B cell (primary cell): ENCODE measurements at regions not wholly inside any gene's neighbourhood (a gene's known extent, or its start where the extent isn't known, plus 50 kb on each side); places are given as distances from the start of the nearest gene placed in this dataset.

Source experiments
- ATAC-seq: fragments of 200-7000 bp; cut with Tn5 transposase; one replicate; pipeline ENCODE4 v1.10.0; 2021; ENCODE audit warnings: low read depth, mild to moderate bottlenecking, moderate number of reproducible peaks, moderate library complexity
- CTCF ChIA-PET: fragments of 350-600 bp; sonication (Branson Sonifier 250); formaldehyde crosslinking; loops from one replicate; lab custom pipeline; 2021; ENCODE audit warnings: antibody characterized with exemption, inconsistent platforms; lab: Charles Lee
- POLR2A ChIA-PET: fragments of 350-600 bp; sonication (Branson Sonifier 250); formaldehyde crosslinking; loops from one replicate; lab custom pipeline; 2021; ENCODE audit warnings: antibody characterized with exemption; lab: Charles Lee
- DNase-seq: peaks from one replicate; pipeline ENCODE4 v3.0.0; 2013
- H2AFZ ChIP-seq: 2 replicates; pipeline ENCODE4 v1.6.1; 2012; ENCODE audit warnings: mild to moderate bottlenecking, low read depth, low read length; ENCODE audit not compliant: insufficient read depth, poor library complexity, severe bottlenecking
- H3K27ac ChIP-seq, 2 donors: 1 replicate in 1 of 2; 2 replicates in 1 of 2; pipeline ENCODE4 v1.5.1; 2012 to 2013; ENCODE audit warnings: low read length in 2 of 2, mild to moderate bottlenecking in 2 of 2, moderate library complexity in 1 of 2
- H3K27me3 ChIP-seq, 4 experiments: fragments of 200-600 bp in 1 of 4; sonication (generic) in 1 of 4; replicated peaks in 1 of 4; 1 replicate in 2 of 4; 2 replicates in 2 of 4; pipeline versions ENCODE4 v1.6.1 to v1.7.0; 2013 to 2016; ENCODE audit warnings: low read length in 3 of 4, mild to moderate bottlenecking in 2 of 4, mixed read lengths in 1 of 4, moderate library complexity in 1 of 4; ENCODE audit not compliant: insufficient read depth in 4 of 4, control insufficient read depth in 3 of 4; ENCODE audit errors: control extremely low read depth in 1 of 4
- H3K36me3 ChIP-seq, 2 experiments: replicated peaks in 1 of 2; 1 replicate in 1 of 2; 2 replicates in 1 of 2; pipeline versions ENCODE4 v1.6.1 to v1.7.1; 2013; ENCODE audit warnings: low read length in 1 of 2; ENCODE audit not compliant: insufficient read depth in 2 of 2, control insufficient read depth in 1 of 2; ENCODE audit errors: control extremely low read depth in 1 of 2, extremely low read depth in 1 of 2
- H3K4me1 ChIP-seq, 2 donors: fragments of 200-600 bp in 1 of 2; sonication (generic) in 1 of 2; 1 replicate in 1 of 2; 2 replicates in 1 of 2; pipeline versions ENCODE4 v1.5.1 to v1.6.1; 2013 to 2017; ENCODE audit warnings: low read length in 2 of 2; ENCODE audit not compliant: control insufficient read depth in 2 of 2, insufficient read depth in 2 of 2
- H3K4me2 ChIP-seq: replicated peaks from 2 replicates; pipeline ENCODE3; 2012; ENCODE audit warnings: mild to moderate bottlenecking, low read depth, low read length; ENCODE audit not compliant: poor library complexity, severe bottlenecking
- H3K4me3 ChIP-seq, 5 experiments: fragments of 200-600 bp in 1 of 5; sonication (generic) in 1 of 5; 1 replicate in 3 of 5; 2 replicates in 2 of 5; pipeline versions ENCODE4 v1.5.1 to v1.7.0; 2011 to 2016; ENCODE audit warnings: low read length in 4 of 5, mild to moderate bottlenecking in 4 of 5, low read depth in 2 of 5, control low read depth in 1 of 5, moderate library complexity in 1 of 5; ENCODE audit not compliant: insufficient read depth in 1 of 5; ENCODE audit errors: control extremely low read depth in 1 of 5, extremely low read depth in 1 of 5
- H3K79me2 ChIP-seq: fragments of 200-600 bp; sonication (generic); one replicate; pipeline ENCODE4 v1.6.0; 2016; ENCODE audit warnings: low read length; ENCODE audit not compliant: control insufficient read depth, insufficient read depth
- H3K9ac ChIP-seq: fragments of 200-600 bp; sonication (generic); 2 replicates; pipeline ENCODE4 v1.6.1; 2017; ENCODE audit warnings: mild to moderate bottlenecking, low read length, moderate library complexity
- H3K9me3 ChIP-seq, 3 donors: one replicate each; pipeline versions ENCODE4 v1.6.1 to v1.7.1; 2013; ENCODE audit warnings: low read length in 2 of 3; ENCODE audit not compliant: control insufficient read depth in 2 of 3, insufficient read depth in 1 of 3; ENCODE audit errors: control extremely low read depth in 1 of 3
- H4K20me1 ChIP-seq: 2 replicates; pipeline ENCODE4 v1.6.0; 2012; ENCODE audit warnings: mild to moderate bottlenecking, low read length; ENCODE audit not compliant: insufficient read depth, control insufficient read depth, poor library complexity, severe bottlenecking
- H3K27ac Mint-ChIP-seq: one replicate; pipeline ENCODE4 v1.8.0; 2021; ENCODE audit warnings: mixed read lengths
- H3K27me3 Mint-ChIP-seq: one replicate; pipeline ENCODE4 v1.8.0; 2021; ENCODE audit warnings: mixed read lengths
- H3K4me1 Mint-ChIP-seq: one replicate; pipeline ENCODE4 v1.8.0; 2021; ENCODE audit warnings: mixed read lengths
- H3K4me3 Mint-ChIP-seq: one replicate; pipeline ENCODE4 v1.8.0; 2021; ENCODE audit warnings: mixed read lengths
- H3K9me3 Mint-ChIP-seq: one replicate; pipeline ENCODE4 v1.8.0; 2022; ENCODE audit warnings: mixed read lengths; ENCODE audit not compliant: insufficient read depth
- CTCF ChIP-seq: fragments of 200-600 bp; IDR thresholded peaks from one replicate; pipeline ENCODE4 v1.8.0; 2022; ENCODE audit warnings: antibody characterized with exemption, mild to moderate bottlenecking
- EZH2 ChIP-seq: IDR thresholded peaks from 2 replicates; pipeline ENCODE4 v1.6.1; 2012; ENCODE audit warnings: borderline replicate concordance, low read depth, mild to moderate bottlenecking, moderate library complexity, low read length; ENCODE audit not compliant: insufficient read depth, poor library complexity, severe bottlenecking
- WGBS: methylation state at CpG from one replicate; pipeline ENCODE4 v1.1.5; 2013; ENCODE audit warnings: missing lambda C conversion rate; ENCODE audit not compliant: insufficient coverage; 5-methylcytosine and 5-hydroxymethylcytosine counted together
- intact Hi-C: fragments of 100-400 bp; cut with micrococcal nuclease; formaldehyde crosslinking; loops from one replicate; pipeline ENCODE4 v1.10.0; 2022

- H3K4me1 Mint-ChIP-seq, result peaks cover 2% of the 10 kb centered on the region
- CTCF ChIA-PET, result no interaction called here
- intact Hi-C loops, result no loop called here
Measured at GRCh38 chr6:33954453-33954852, 150.7 kb upstream of the MLN start.

GRCh38 chr6:33953171-33953570 is 149.4 kb upstream of the MLN start:
- Histone ChIP-seq H3K79me2 (no peaks in the 10 kb centered on the region), H3K36me3 (no peaks in the 10 kb centered on the region), H2AFZ (no peak overlapping the region), H3K27me3 (peaks cover 0 to 3% (median 0%) of the 10 kb centered on the region in 4 experiments), H3K9me3 (peaks cover 0 to 3% (median 0%) of the 10 kb centered on the region in 3 donors), H3K4me3 (no peak overlapping the region), H4K20me1 (no peaks in the 10 kb centered on the region), H3K27ac (no peak overlapping the region), H3K4me2 (no peak overlapping the region), H3K9ac (no peak overlapping the region), H3K4me1 (no peaks in the 10 kb centered on the region)
- Mint-ChIP-seq H3K27me3 (peaks cover 13% of the 10 kb centered on the region), H3K4me3 (no peak overlapping the region), H3K4me1 (peaks cover 2% of the 10 kb centered on the region), H3K9me3 (no peaks in the 10 kb centered on the region), H3K27ac (no peak overlapping the region)
- intact Hi-C loops, result no loop called here
- no peak for ATAC-seq
- POLR2A ChIA-PET, result no interaction called here
- TF ChIP-seq EZH2 (no peak), CTCF (no peak)
- CTCF ChIA-PET, result no interaction called here
- no peak for DNase-seq
- no CpG with 5 or more reads among the region's 3 CpGs for WGBS

More at GRCh38 chr6:33954453-33954852, 150.7 kb upstream of the MLN start:
- H3K9me3 ChIP-seq, result peaks cover 0 to 3% (median 0%) of the 10 kb centered on the region in 3 donors
- H3K4me2 ChIP-seq, result no peak overlapping the region
- H3K27me3 ChIP-seq, result peaks cover 0 to 5% (median 0%) of the 10 kb centered on the region in 4 experiments
- Mint-ChIP-seq H3K4me3 (no peak overlapping the region), H3K9me3 (no peaks in the 10 kb centered on the region), H3K27me3 (peaks cover 13% of the 10 kb centered on the region), H3K27ac (no peak overlapping the region)
- POLR2A ChIA-PET, result no interaction called here
- TF ChIP-seq CTCF (no peak), EZH2 (no peak)
- no peak overlapping the region for H3K4me3 ChIP-seq
- ATAC-seq (no peak), DNase-seq (no peak)
- no peaks in the 10 kb centered on the region for H3K79me2 ChIP-seq
- H3K4me1 ChIP-seq, result no peaks in the 10 kb centered on the region
- WGBS, result 68% methylated on average over 2 of the region's 3 CpGs
- no peak overlapping the region for H3K9ac ChIP-seq
- no peak overlapping the region for H2AFZ ChIP-seq
- no peak overlapping the region for H3K27ac ChIP-seq
- no peaks in the 10 kb centered on the region for H3K36me3 ChIP-seq
- H4K20me1 ChIP-seq, result no peaks in the 10 kb centered on the region
